ENCODE measurements at regions not wholly inside any gene's neighbourhood (a gene's known extent, or its start where the extent isn't known, plus 50 kb on each side); places are given as distances from the start of the nearest gene placed in this dataset.

DNA sequence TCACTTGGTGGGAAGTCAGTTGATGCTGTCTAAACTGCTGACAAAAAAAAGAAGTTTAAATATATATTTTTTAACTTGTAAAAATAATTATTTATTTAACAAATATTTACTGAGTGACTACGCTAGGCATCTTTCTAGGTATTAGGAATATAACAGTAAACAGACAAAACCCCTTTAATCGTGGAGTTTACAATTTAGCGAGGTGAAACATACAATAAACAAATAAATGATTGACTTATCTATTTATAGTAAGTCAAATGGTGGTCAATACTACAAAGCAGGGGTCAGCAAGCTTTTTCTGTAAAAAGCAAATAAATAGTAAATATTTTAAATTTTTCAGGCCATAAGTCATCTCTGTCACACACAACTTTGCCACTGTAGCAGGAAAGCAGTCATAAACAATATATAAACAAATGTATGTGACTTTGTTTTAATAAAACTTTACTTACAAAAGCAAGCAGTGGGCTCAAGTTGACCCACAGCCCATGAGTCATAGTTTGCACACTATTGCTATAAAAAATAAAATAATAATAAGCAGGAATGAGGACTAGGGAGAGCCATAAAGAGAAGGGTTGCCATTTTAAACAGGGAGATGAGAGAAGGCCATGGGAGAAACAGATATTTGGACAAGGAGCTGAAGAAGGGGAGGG lies 263.9 kb downstream of the PLPP3 start:
- TF ChIP-seq, protein P1, sequence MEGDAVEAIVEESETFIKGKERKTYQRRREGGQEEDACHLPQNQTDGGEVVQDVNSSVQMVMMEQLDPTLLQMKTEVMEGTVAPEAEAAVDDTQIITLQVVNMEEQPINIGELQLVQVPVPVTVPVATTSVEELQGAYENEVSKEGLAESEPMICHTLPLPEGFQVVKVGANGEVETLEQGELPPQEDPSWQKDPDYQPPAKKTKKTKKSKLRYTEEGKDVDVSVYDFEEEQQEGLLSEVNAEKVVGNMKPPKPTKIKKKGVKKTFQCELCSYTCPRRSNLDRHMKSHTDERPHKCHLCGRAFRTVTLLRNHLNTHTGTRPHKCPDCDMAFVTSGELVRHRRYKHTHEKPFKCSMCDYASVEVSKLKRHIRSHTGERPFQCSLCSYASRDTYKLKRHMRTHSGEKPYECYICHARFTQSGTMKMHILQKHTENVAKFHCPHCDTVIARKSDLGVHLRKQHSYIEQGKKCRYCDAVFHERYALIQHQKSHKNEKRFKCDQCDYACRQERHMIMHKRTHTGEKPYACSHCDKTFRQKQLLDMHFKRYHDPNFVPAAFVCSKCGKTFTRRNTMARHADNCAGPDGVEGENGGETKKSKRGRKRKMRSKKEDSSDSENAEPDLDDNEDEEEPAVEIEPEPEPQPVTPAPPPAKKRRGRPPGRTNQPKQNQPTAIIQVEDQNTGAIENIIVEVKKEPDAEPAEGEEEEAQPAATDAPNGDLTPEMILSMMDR (IDR thresholded peaks at IDR 0.05), result no peak
- TF ChIP-seq POLR2A (IDR thresholded peaks at IDR 0.05), result no peak
